GM23338 (cell line): ENCODE measurements at regions not wholly inside any gene's neighbourhood (a gene's known extent, or its start where the extent isn't known, plus 50 kb on each side); places are given as distances from the start of the nearest gene placed in this dataset.

Experiments used
- ATAC-seq: fragments of 200-7000 bp; cut with Tn5 transposase; 3 replicates; pipeline ENCODE4 v1.9.1; 2020
- DNase-seq: peaks from one replicate; pipeline ENCODE4 v3.0.0-alpha.2; 2015; ENCODE audit warnings: low spot score
- H2AFZ ChIP-seq: fragments of 200-600 bp; sonication (generic); 2 replicates; pipeline ENCODE4 v1.8.0; 2016; ENCODE audit warnings: antibody characterized with exemption, mild to moderate bottlenecking, moderate library complexity
- H3F3A ChIP-seq: fragments of 200-600 bp; sonication (generic); replicated peaks from 2 replicates; pipeline ENCODE4 v1.8.0; 2017; ENCODE audit warnings: antibody characterized with exemption, mixed run types, low read depth
- H3K27ac ChIP-seq: fragments of 200-600 bp; sonication (generic); 2 replicates; pipeline ENCODE4 v1.6.1; 2016; ENCODE audit warnings: low read depth
- H3K27me3 ChIP-seq: fragments of 200-600 bp; sonication (generic); 2 replicates; pipeline ENCODE4 v1.8.0; 2016; ENCODE audit warnings: mild to moderate bottlenecking, mixed run types, moderate library complexity; ENCODE audit not compliant: insufficient read depth
- H3K36me3 ChIP-seq: fragments of 200-600 bp; sonication (generic); 2 replicates; pipeline ENCODE4 v1.8.0; 2016; ENCODE audit warnings: mild to moderate bottlenecking; ENCODE audit not compliant: insufficient read depth
- H3K4me1 ChIP-seq: fragments of 200-600 bp; sonication (generic); 2 replicates; pipeline ENCODE4 v1.8.0; 2016; ENCODE audit warnings: mild to moderate bottlenecking, moderate library complexity; ENCODE audit not compliant: insufficient read depth
- H3K4me2 ChIP-seq: fragments of 200-600 bp; sonication (generic); 2 replicates; pipeline ENCODE4 v1.7.1; 2017; ENCODE audit warnings: mixed run types
- H3K4me3 ChIP-seq: fragments of 200-600 bp; sonication (generic); 2 replicates; pipeline ENCODE4 v1.6.1; 2016; ENCODE audit warnings: mixed run types
- H3K79me2 ChIP-seq: fragments of 200-600 bp; sonication (generic); replicated peaks from 2 replicates; pipeline ENCODE4 v1.8.0; 2017; ENCODE audit warnings: mild to moderate bottlenecking; ENCODE audit not compliant: insufficient read depth
- H3K9me2 ChIP-seq: fragments of 200-600 bp; sonication (generic); 2 replicates; pipeline ENCODE4 v1.8.0; 2017; ENCODE audit not compliant: insufficient read depth
- H4K20me1 ChIP-seq: fragments of 200-600 bp; sonication (generic); replicated peaks from 2 replicates; pipeline ENCODE4 v1.8.0; 2017; ENCODE audit warnings: mild to moderate bottlenecking; ENCODE audit not compliant: insufficient read depth
- H3K27ac Mint-ChIP-seq: 2 replicates; pipeline ENCODE4 v1.8.0; 2020; ENCODE audit warnings: inconsistent platforms, mild to moderate bottlenecking, moderate library complexity, mixed read lengths
- H3K27me3 Mint-ChIP-seq: 3 replicates; pipeline ENCODE4 v1.8.0; 2022; ENCODE audit warnings: low read depth, mild to moderate bottlenecking, moderate library complexity, mixed read lengths, inconsistent platforms; ENCODE audit not compliant: insufficient read depth, poor library complexity
- H3K36me3 Mint-ChIP-seq: 3 replicates; pipeline ENCODE4 v1.8.0; 2021; ENCODE audit warnings: low read depth, mild to moderate bottlenecking, inconsistent platforms, moderate library complexity, mixed read lengths
- H3K4me1 Mint-ChIP-seq: 3 replicates; pipeline ENCODE4 v1.8.0; 2020; ENCODE audit warnings: mild to moderate bottlenecking, inconsistent platforms, mixed read lengths
- H3K4me3 Mint-ChIP-seq: 3 replicates; pipeline ENCODE4 v1.8.0; 2021; ENCODE audit warnings: moderate library complexity, mild to moderate bottlenecking, inconsistent platforms, mixed read lengths
- H3K9me3 Mint-ChIP-seq: 3 replicates; pipeline ENCODE4 v1.8.0; 2020; ENCODE audit warnings: moderate library complexity, mild to moderate bottlenecking, inconsistent platforms, mixed read lengths
- CREB1 ChIP-seq: fragments of 250-450 bp; sonication (Bioruptor Pico); IDR thresholded peaks from 2 replicates; pipeline ENCODE4 v1.5.0; 2020; ENCODE audit warnings: low read depth, mild to moderate bottlenecking, moderate library complexity
- EZH2 ChIP-seq: fragments of 200-600 bp; sonication (generic); IDR thresholded peaks from one replicate; pipeline ENCODE4 v1.8.0; 2017; ENCODE audit warnings: antibody characterized with exemption, mild to moderate bottlenecking, low read depth; ENCODE audit not compliant: unreplicated experiment
- STAT1 ChIP-seq: IDR thresholded peaks from one replicate; pipeline ENCODE4 v1.6.1; 2016; ENCODE audit warnings: antibody characterized with exemption; ENCODE audit not compliant: unreplicated experiment
- ZNF114 ChIP-seq: fragments of 250-450 bp; sonication (Bioruptor Pico); IDR thresholded peaks from 2 replicates; pipeline ENCODE4 v1.5.0; 2020; ENCODE audit warnings: mild to moderate bottlenecking, moderate library complexity
- ZNF331 ChIP-seq: fragments of 250-450 bp; sonication (Bioruptor Pico); IDR thresholded peaks from 2 replicates; pipeline ENCODE4 v1.5.0; 2020; ENCODE audit warnings: low read depth, mild to moderate bottlenecking, moderate library complexity
- TF ChIP-seq, protein P1 (sequence below): fragments of 250-450 bp; sonication (Bioruptor Pico); IDR thresholded peaks from 2 replicates; pipeline ENCODE4 v1.5.0; 2020; ENCODE audit warnings: mild to moderate bottlenecking, moderate library complexity
- TF ChIP-seq, protein P2 (sequence below), 2 experiments: fragments of 200-600 bp in 1 of 2; sonication (generic) in 1 of 2; conservative IDR thresholded peaks; 2 replicates each; pipeline versions ENCODE4 v1.5.1 to v1.6.1; 2016 to 2017; ENCODE audit warnings: antibody characterized with exemption in 2 of 2, low read depth in 2 of 2, mild to moderate bottlenecking in 2 of 2, moderate library complexity in 1 of 2

DNA sequence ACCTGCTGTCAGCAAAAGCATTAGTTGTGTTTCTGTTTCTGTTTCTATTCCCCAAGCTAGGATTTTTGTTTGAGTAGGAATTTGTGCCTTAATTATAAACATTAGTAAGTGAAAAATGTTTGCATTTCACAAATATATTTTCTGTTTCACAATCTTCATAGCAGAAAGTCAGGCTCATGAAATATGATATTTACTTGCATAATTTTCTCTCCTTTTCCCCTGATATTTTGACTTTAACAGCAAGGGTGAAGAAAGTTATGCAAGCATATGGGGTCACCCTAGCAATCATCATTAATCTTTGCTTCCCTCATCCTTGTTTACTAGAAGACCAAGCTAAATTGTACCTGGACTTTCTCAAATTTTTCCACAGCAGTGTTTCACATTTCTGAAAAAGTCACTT lies 140.3 kb upstream of the SEMA6D start:
- no peaks in the 10 kb centered on the region for H3K36me3 Mint-ChIP-seq
- no peaks in the 10 kb centered on the region for H3F3A ChIP-seq
- H3K9me2 ChIP-seq: peaks cover 7% of the 10 kb centered on the region; the same call in 1 of the 2 replicates
- H3K27ac Mint-ChIP-seq: no peak overlapping the region
- no peak overlapping the region for H3K27ac ChIP-seq
- H4K20me1 ChIP-seq: no peaks in the 10 kb centered on the region
- H3K4me1 Mint-ChIP-seq: peaks cover 1% of the 10 kb centered on the region
- H3K4me2 ChIP-seq: no peak overlapping the region
- TF ChIP-seq, protein P1, sequence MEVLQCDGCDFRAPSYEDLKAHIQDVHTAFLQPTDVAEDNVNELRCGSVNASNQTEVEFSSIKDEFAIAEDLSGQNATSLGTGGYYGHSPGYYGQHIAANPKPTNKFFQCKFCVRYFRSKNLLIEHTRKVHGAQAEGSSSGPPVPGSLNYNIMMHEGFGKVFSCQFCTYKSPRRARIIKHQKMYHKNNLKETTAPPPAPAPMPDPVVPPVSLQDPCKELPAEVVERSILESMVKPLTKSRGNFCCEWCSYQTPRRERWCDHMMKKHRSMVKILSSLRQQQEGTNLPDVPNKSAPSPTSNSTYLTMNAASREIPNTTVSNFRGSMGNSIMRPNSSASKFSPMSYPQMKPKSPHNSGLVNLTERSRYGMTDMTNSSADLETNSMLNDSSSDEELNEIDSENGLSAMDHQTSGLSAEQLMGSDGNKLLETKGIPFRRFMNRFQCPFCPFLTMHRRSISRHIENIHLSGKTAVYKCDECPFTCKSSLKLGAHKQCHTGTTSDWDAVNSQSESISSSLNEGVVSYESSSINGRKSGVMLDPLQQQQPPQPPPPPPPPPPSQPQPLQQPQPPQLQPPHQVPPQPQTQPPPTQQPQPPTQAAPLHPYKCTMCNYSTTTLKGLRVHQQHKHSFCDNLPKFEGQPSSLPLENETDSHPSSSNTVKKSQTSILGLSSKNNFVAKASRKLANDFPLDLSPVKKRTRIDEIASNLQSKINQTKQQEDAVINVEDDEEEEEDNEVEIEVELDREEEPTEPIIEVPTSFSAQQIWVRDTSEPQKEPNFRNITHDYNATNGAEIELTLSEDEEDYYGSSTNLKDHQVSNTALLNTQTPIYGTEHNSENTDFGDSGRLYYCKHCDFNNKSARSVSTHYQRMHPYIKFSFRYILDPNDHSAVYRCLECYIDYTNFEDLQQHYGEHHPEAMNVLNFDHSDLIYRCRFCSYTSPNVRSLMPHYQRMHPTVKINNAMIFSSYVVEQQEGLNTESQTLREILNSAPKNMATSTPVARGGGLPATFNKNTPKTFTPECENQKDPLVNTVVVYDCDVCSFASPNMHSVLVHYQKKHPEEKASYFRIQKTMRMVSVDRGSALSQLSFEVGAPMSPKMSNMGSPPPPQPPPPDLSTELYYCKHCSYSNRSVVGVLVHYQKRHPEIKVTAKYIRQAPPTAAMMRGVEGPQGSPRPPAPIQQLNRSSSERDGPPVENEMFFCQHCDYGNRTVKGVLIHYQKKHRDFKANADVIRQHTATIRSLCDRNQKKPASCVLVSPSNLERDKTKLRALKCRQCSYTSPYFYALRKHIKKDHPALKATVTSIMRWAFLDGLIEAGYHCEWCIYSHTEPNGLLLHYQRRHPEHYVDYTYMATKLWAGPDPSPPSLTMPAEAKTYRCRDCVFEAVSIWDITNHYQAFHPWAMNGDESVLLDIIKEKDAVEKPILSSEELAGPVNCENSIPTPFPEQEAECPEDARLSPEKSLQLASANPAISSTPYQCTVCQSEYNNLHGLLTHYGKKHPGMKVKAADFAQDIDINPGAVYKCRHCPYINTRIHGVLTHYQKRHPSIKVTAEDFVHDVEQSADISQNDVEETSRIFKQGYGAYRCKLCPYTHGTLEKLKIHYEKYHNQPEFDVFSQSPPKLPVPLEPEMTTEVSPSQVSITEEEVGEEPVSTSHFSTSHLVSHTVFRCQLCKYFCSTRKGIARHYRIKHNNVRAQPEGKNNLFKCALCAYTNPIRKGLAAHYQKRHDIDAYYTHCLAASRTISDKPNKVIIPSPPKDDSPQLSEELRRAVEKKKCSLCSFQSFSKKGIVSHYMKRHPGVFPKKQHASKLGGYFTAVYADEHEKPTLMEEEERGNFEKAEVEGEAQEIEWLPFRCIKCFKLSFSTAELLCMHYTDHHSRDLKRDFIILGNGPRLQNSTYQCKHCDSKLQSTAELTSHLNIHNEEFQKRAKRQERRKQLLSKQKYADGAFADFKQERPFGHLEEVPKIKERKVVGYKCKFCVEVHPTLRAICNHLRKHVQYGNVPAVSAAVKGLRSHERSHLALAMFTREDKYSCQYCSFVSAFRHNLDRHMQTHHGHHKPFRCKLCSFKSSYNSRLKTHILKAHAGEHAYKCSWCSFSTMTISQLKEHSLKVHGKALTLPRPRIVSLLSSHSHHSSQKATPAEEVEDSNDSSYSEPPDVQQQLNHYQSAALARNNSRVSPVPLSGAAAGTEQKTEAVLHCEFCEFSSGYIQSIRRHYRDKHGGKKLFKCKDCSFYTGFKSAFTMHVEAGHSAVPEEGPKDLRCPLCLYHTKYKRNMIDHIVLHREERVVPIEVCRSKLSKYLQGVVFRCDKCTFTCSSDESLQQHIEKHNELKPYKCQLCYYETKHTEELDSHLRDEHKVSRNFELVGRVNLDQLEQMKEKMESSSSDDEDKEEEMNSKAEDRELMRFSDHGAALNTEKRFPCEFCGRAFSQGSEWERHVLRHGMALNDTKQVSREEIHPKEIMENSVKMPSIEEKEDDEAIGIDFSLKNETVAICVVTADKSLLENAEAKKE (CRISPR knock-in tag): no peak
- TF ChIP-seq ZNF331 (CRISPR knock-in tag) (no peak), CREB1 (CRISPR knock-in tag) (no peak), ZNF114 (CRISPR knock-in tag) (no peak), STAT1 (no peak), EZH2 (no peak)
- TF ChIP-seq, protein P2, sequence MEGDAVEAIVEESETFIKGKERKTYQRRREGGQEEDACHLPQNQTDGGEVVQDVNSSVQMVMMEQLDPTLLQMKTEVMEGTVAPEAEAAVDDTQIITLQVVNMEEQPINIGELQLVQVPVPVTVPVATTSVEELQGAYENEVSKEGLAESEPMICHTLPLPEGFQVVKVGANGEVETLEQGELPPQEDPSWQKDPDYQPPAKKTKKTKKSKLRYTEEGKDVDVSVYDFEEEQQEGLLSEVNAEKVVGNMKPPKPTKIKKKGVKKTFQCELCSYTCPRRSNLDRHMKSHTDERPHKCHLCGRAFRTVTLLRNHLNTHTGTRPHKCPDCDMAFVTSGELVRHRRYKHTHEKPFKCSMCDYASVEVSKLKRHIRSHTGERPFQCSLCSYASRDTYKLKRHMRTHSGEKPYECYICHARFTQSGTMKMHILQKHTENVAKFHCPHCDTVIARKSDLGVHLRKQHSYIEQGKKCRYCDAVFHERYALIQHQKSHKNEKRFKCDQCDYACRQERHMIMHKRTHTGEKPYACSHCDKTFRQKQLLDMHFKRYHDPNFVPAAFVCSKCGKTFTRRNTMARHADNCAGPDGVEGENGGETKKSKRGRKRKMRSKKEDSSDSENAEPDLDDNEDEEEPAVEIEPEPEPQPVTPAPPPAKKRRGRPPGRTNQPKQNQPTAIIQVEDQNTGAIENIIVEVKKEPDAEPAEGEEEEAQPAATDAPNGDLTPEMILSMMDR (conservative IDR thresholded peaks at IDR 0.05; ENCODE audit: low read depth in 2 of 2): no peak
- H3K4me1 ChIP-seq: peaks cover 3% of the 10 kb centered on the region; the same call in 1 of the 2 replicates
- H3K4me3 Mint-ChIP-seq: no peak overlapping the region
- ATAC-seq: no peak
- H3K9me3 Mint-ChIP-seq: no peaks in the 10 kb centered on the region
- H3K36me3 ChIP-seq: no peaks in the 10 kb centered on the region
- no peak overlapping the region; the same call in 1 of the 2 replicates for H2AFZ ChIP-seq
- H3K4me3 ChIP-seq: no peak overlapping the region
- no peak for DNase-seq
- no peaks in the 10 kb centered on the region for H3K79me2 ChIP-seq
- peaks cover 2% of the 10 kb centered on the region for H3K27me3 Mint-ChIP-seq
- H3K27me3 ChIP-seq: no peaks in the 10 kb centered on the region
